ENCODE measurements at regions not wholly inside any gene's neighbourhood (a gene's known extent, or its start where the extent isn't known, plus 50 kb on each side); places are given as distances from the start of the nearest gene placed in this dataset.

DNA sequence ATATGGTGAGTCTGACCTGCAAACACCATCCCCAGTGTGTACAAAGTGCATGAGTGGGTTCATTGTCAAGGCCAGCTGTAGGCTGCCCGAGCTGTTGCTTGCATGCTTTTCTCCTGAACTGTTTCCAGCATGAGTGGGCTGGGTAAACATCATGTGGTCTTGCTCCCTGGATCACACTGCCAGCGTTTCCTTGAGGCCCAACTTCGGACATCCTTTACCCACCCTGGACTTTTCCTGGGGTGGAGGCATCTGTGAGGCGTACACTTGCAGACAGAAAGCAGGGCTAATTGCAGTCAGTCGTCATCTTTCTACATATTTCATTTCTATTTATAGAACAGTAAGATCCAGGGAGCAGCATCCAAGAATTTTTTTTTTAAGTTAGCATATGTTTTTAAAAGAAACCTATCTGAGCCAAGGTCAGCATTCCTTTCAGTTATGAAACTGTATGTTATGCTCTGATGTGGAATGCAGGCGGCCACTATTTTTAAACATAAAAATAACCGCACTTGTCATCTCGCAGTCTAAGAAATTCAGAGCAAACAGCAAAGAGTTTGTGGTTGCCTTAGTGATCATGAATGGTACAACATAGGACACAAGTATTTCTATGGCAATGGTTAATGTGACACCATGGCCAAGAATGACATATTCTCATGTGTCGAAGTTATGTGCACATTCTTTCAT is 106.5 kb upstream of the DMRT1 start:
- H3K36me3 ChIP-seq (ENCODE audit: control insufficient read depth, insufficient read depth, low read length): no peaks in the 10 kb centered on the region

DNA sequence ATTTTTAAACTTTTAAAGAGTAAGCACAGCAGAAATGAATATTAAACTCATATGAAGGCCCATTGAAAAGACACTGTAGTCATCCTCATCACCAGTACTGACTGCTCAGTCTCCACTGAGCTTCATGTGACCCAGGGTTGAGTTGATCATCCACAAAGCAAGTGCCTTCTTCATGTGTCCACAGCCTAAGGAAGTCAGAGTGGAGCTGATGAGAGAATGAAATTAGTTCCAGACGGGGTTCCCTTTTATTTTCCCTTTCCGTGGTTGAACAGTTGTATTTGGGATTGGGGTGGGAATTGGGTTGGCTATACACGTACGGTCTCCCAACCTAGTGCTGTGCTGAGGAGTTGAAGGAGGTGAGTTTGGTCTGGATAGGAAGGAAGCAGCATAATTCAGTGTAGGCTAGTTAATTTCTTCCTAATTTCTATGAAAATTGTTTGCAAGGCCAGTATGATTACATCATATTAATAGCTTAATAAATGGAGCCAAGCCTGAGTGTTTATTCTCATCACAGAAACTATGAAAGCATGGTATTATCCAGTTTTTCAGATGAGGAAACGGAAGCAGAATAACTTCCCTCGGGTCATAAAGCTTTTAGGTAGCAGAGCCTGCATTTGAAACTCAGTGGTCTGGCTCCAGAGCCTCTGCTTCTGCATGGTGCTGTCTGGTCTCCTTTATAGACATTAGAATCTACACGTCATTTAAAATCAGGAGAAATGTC is 103.9 kb upstream of the DMRT1 start:
- DNase-seq: no peak

More for the DNA sequence above, 106.5 kb upstream of the DMRT1 start:
- H3K4me3 ChIP-seq (ENCODE audit: insufficient read depth, low read depth, low read length, poor library complexity, severe bottlenecking): no peak overlapping the region
- no peaks in the 10 kb centered on the region for H3K9me3 ChIP-seq (ENCODE audit: control insufficient read depth, low read length)
- H3K27me3 ChIP-seq (replicated peaks; ENCODE audit: control insufficient read depth, insufficient read depth, low read length, poor library complexity, severe bottlenecking): no peaks in the 10 kb centered on the region
- H3K27ac ChIP-seq (ENCODE audit: insufficient read depth, low read length, poor library complexity, severe bottlenecking): no peak overlapping the region
- H3K4me1 ChIP-seq (ENCODE audit: control insufficient read depth, insufficient read depth, low read length, poor library complexity, severe bottlenecking): no peaks in the 10 kb centered on the region
- DNase-seq: no peak

DNA sequence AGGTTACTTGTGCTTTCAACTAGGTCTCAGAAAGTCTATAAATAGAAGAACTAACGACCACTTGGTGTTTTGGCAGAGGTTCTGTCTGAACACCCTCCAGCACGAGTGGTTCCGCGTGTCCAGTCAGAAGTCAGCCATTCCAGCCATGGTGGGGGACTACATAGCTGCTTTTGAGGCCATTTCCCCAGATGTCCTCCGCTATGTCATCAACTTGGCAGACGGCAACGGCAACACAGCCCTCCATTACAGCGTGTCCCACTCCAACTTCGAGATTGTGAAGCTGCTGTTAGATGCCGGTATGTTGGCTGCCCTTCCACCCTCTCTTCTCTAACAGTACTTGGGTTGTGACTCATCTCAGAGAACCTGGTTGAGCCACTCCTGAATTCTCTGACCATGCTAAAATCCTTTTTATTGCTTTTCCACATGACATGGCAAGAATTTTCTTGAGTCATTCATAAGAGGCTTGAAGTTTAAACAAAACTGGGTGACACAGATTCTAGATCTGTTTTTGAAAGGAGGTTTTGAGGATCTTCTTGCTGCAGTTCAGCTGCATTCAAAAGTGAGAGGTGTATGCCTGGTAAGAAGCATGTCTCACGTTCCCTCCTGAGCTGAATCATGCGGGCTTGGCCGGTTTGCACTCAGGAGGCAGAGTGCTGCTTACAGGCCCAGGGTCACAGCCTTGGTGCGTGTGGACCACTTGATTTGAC is 103.1 kb upstream of the DMRT1 start:
- H3K4me1 ChIP-seq (ENCODE audit: control insufficient read depth, insufficient read depth, low read length, poor library complexity, severe bottlenecking): no peaks in the 10 kb centered on the region
- DNase-seq: no peak
- no peaks in the 10 kb centered on the region for H3K9me3 ChIP-seq (ENCODE audit: control insufficient read depth, low read length)
- H3K36me3 ChIP-seq (ENCODE audit: control insufficient read depth, insufficient read depth, low read length): peaks cover 5% of the 10 kb centered on the region
- no peaks in the 10 kb centered on the region for H3K27me3 ChIP-seq (replicated peaks; ENCODE audit: control insufficient read depth, insufficient read depth, low read length, poor library complexity, severe bottlenecking)
- no peak overlapping the region for H3K27ac ChIP-seq (ENCODE audit: insufficient read depth, low read length, poor library complexity, severe bottlenecking)
- no peak overlapping the region for H3K4me3 ChIP-seq (ENCODE audit: insufficient read depth, low read depth, low read length, poor library complexity, severe bottlenecking)

More for the DNA sequence above, 103.9 kb upstream of the DMRT1 start:
- no peak overlapping the region for H3K27ac ChIP-seq (ENCODE audit: insufficient read depth, low read length, poor library complexity, severe bottlenecking)
- no peaks in the 10 kb centered on the region for H3K4me1 ChIP-seq (ENCODE audit: control insufficient read depth, insufficient read depth, low read length, poor library complexity, severe bottlenecking)
- no peaks in the 10 kb centered on the region for H3K9me3 ChIP-seq (ENCODE audit: control insufficient read depth, low read length)
- no peak overlapping the region for H3K4me3 ChIP-seq (ENCODE audit: insufficient read depth, low read depth, low read length, poor library complexity, severe bottlenecking)
- H3K36me3 ChIP-seq (ENCODE audit: control insufficient read depth, insufficient read depth, low read length): peaks cover 5% of the 10 kb centered on the region
- no peaks in the 10 kb centered on the region for H3K27me3 ChIP-seq (replicated peaks; ENCODE audit: control insufficient read depth, insufficient read depth, low read length, poor library complexity, severe bottlenecking)

DNA sequence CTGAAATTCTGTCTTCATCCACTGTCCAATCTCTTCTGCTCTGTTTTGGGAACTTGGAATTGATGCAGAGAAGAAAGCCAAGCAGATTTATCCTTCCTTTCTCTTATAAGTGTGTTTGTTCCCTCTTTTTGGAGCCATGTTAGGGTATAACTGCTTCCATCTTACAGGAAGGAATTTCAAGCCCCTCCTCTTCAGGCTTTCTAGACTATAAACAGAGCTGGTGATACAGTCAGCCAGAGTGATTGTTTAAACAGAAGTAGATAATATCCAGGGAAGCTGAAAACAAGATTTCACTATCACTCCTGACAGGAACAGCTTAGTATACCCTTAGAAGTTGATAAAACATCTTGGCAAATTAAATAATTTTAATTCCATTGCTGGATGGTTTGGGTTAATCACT is 102.1 kb upstream of the DMRT1 start:
- Histone ChIP-seq H3K27ac (ENCODE audit: insufficient read depth, low read length, poor library complexity, severe bottlenecking) (no peak overlapping the region), H3K9me3 (ENCODE audit: control insufficient read depth, low read length) (no peaks in the 10 kb centered on the region), H3K36me3 (ENCODE audit: control insufficient read depth, insufficient read depth, low read length) (peaks cover 5% of the 10 kb centered on the region), H3K4me1 (ENCODE audit: control insufficient read depth, insufficient read depth, low read length, poor library complexity, severe bottlenecking) (no peaks in the 10 kb centered on the region), H3K4me3 (ENCODE audit: insufficient read depth, low read depth, low read length, poor library complexity, severe bottlenecking) (no peak overlapping the region), H3K27me3 (replicated peaks; ENCODE audit: control insufficient read depth, insufficient read depth, low read length, poor library complexity, severe bottlenecking) (no peaks in the 10 kb centered on the region)
- DNase-seq: no peak

DNA sequence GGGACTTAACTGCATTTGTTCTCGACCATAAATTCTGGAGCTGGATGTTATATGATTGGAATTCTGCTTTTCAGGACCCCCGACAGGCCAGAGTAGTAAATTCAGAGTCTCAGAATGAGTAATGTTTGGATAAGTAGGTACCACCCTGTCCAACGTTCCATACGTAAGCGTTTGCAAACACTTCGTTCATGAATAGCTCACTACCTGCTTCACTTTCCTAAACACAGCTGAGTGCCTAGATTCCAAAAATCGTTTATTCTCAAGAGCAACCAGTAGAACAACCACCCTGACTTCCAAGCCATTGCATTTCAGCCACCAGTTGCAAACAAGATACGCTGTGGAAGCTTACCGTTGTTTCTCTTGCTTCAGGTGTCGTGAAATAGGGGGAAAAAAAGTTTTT is 101.3 kb upstream of the DMRT1 start:
- Histone ChIP-seq H3K9me3 (ENCODE audit: control insufficient read depth, low read length) (no peaks in the 10 kb centered on the region), H3K27ac (ENCODE audit: insufficient read depth, low read length, poor library complexity, severe bottlenecking) (no peak overlapping the region), H3K4me1 (ENCODE audit: control insufficient read depth, insufficient read depth, low read length, poor library complexity, severe bottlenecking) (no peaks in the 10 kb centered on the region), H3K36me3 (ENCODE audit: control insufficient read depth, insufficient read depth, low read length) (peaks cover 5% of the 10 kb centered on the region), H3K4me3 (ENCODE audit: insufficient read depth, low read depth, low read length, poor library complexity, severe bottlenecking) (no peak overlapping the region), H3K27me3 (replicated peaks; ENCODE audit: control insufficient read depth, insufficient read depth, low read length, poor library complexity, severe bottlenecking) (no peaks in the 10 kb centered on the region)
- DNase-seq: no peak

DNA sequence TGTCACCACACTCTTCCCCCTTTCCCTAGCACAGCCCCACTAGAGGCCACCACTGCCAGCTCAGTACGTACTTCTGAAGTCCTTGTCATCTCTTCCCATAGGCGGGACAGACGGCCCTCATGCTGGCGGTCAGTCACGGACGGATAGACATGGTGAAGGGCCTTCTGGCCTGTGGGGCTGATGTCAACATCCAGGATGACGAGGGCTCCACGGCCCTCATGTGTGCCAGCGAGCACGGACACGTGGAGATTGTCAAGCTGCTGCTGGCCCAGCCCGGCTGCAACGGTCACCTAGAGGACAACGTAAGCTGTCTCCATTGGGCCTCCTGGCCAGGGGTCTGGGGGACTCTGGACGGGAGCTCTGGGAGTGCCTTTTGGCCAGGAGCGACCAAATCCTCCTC is 99.4 kb upstream of the DMRT1 start:
- Histone ChIP-seq H3K27ac (ENCODE audit: insufficient read depth, low read length, poor library complexity, severe bottlenecking) (no peak overlapping the region), H3K27me3 (replicated peaks; ENCODE audit: control insufficient read depth, insufficient read depth, low read length, poor library complexity, severe bottlenecking) (no peaks in the 10 kb centered on the region), H3K4me1 (ENCODE audit: control insufficient read depth, insufficient read depth, low read length, poor library complexity, severe bottlenecking) (no peaks in the 10 kb centered on the region), H3K36me3 (ENCODE audit: control insufficient read depth, insufficient read depth, low read length) (peaks cover 5% of the 10 kb centered on the region), H3K4me3 (ENCODE audit: insufficient read depth, low read depth, low read length, poor library complexity, severe bottlenecking) (no peak overlapping the region), H3K9me3 (ENCODE audit: control insufficient read depth, low read length) (no peaks in the 10 kb centered on the region)
- no peak for DNase-seq

DNA sequence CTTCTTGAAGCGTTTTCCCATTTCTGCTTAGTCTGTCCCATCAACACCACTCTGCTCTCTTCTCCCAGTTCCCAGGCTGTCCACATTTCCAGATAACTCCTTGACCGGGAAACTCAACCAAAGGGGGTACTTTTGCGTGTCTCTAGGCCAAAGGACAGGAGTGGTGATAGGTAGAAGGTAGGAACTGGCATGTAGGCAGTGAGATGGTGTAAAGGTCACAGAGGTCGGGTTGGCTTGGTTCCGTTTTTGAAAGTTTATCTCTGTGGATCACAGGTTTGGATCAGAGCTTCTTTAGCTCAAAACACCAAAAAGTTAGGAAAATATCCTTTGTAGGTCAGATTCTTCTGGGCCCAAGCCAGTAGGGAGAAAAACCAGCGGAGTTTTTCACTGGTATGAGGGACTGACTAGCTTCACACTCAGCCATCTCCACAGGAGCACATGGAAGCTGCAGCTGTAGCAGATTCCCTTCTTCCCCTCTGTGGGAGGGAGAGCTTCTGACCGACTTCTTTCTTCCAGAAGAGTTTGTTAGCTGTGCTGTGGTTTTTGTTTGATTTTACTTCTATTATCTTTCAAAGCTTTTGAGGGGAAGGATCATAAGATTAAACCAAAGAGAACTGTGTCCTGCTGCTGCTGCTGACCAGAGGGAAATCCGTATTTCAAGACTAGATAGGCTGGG is 98.4 kb upstream of the DMRT1 start:
- H3K36me3 ChIP-seq (ENCODE audit: control insufficient read depth, insufficient read depth, low read length): peaks cover 5% of the 10 kb centered on the region
- DNase-seq: no peak
- no peak overlapping the region for H3K4me3 ChIP-seq (ENCODE audit: insufficient read depth, low read depth, low read length, poor library complexity, severe bottlenecking)
- no peaks in the 10 kb centered on the region for H3K9me3 ChIP-seq (ENCODE audit: control insufficient read depth, low read length)
- H3K27me3 ChIP-seq (replicated peaks; ENCODE audit: control insufficient read depth, insufficient read depth, low read length, poor library complexity, severe bottlenecking): no peaks in the 10 kb centered on the region
- no peaks in the 10 kb centered on the region for H3K4me1 ChIP-seq (ENCODE audit: control insufficient read depth, insufficient read depth, low read length, poor library complexity, severe bottlenecking)
- no peak overlapping the region for H3K27ac ChIP-seq (ENCODE audit: insufficient read depth, low read length, poor library complexity, severe bottlenecking)

DNA sequence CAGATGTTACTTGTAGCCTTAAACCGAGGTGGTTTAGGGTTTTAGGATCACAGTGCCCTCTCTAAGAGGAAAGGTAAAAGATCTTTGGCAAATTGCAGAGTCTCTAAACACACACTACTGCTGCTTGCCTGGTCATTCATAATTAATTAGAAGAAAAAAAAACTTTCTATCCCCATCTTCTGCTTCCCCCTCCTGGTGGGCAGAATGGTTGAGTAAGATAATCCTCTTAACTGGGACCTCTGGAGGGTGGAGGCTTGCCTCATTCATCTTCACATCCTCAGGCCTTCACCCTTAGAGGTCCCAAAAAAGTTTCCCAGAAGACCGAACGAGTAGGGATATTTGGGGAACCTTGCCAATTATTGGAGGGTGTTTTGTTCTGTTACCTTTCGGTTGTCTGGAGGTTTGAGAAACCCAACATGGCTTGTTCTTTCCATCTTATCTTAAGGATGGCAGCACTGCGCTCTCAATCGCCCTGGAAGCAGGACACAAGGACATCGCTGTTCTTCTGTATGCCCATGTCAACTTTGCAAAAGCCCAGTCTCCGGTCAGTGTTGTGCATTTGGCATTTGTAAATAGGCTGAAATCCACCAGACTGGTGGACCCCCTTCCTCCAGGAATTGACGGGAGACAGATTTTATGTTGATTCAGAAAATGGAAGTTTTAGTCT is 97.3 kb upstream of the DMRT1 start:
- Histone ChIP-seq H3K36me3 (ENCODE audit: control insufficient read depth, insufficient read depth, low read length) (peaks cover 5% of the 10 kb centered on the region), H3K9me3 (ENCODE audit: control insufficient read depth, low read length) (no peaks in the 10 kb centered on the region), H3K4me3 (ENCODE audit: insufficient read depth, low read depth, low read length, poor library complexity, severe bottlenecking) (no peak overlapping the region), H3K27ac (ENCODE audit: insufficient read depth, low read length, poor library complexity, severe bottlenecking) (no peak overlapping the region), H3K27me3 (replicated peaks; ENCODE audit: control insufficient read depth, insufficient read depth, low read length, poor library complexity, severe bottlenecking) (no peaks in the 10 kb centered on the region), H3K4me1 (ENCODE audit: control insufficient read depth, insufficient read depth, low read length, poor library complexity, severe bottlenecking) (peaks cover 5% of the 10 kb centered on the region)
- no peak for DNase-seq

DNA sequence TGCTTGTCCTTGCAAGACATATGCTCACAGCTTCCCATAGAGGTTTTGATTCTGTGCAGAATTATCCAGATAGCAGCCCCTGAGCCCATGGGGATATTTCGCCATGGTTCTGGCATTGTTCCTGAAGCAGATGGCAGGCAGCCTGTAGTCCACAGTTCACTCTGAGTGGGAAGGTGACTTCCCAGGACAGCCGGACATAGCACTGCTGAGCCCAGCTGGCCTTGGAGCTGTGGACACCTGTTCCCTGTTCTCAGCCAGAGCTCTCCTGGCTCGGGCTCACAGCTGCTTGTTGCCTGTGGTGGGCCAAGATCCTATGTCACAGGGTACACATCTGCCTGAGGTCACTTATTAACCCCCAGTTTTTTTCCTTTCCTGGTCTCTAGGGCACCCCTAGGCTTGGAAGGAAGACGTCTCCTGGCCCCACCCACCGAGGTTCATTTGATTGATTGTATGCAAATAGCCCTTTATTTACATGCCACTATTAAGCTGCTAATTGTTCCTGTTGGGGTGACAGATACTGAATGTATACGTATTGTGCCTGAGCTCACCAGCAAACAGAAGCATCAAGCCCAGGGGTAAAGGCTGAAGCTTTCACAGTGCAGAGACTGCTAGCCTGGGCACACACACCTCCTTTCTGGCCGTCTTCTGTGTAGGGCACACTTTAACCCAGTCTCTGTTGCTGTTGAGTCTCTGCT is 96.6 kb upstream of the DMRT1 start:
- DNase-seq: no peak
- Histone ChIP-seq H3K4me1 (ENCODE audit: control insufficient read depth, insufficient read depth, low read length, poor library complexity, severe bottlenecking) (peaks cover 11% of the 10 kb centered on the region), H3K9me3 (ENCODE audit: control insufficient read depth, low read length) (no peaks in the 10 kb centered on the region), H3K36me3 (ENCODE audit: control insufficient read depth, insufficient read depth, low read length) (peaks cover 5% of the 10 kb centered on the region), H3K27ac (ENCODE audit: insufficient read depth, low read length, poor library complexity, severe bottlenecking) (no peak overlapping the region), H3K4me3 (ENCODE audit: insufficient read depth, low read depth, low read length, poor library complexity, severe bottlenecking) (no peak overlapping the region), H3K27me3 (replicated peaks; ENCODE audit: control insufficient read depth, insufficient read depth, low read length, poor library complexity, severe bottlenecking) (no peaks in the 10 kb centered on the region)
